BE2C (cell line): ENCODE measurements at regions not wholly inside any gene's neighbourhood (a gene's known extent, or its start where the extent isn't known, plus 50 kb on each side); places are given as distances from the start of the nearest gene placed in this dataset.
"Not testable (repeated sequence)": the region's sequence is repeated elsewhere in the genome, so short reads cannot be mapped to it uniquely, and the experiment has no call there.

Source experiments
- DNase-seq: peaks from one replicate; pipeline ENCODE4 v3.0.0-alpha.2; 2020
- H3K27me3 ChIP-seq: fragments of 250-450 bp; sonication (Bioruptor Pico); 2 replicates; pipeline ENCODE4 v1.5.1; 2020; ENCODE audit warnings: mild to moderate bottlenecking
- H3K36me3 ChIP-seq: fragments of 250-450 bp; sonication (Bioruptor Pico); 2 replicates; pipeline ENCODE4 v1.5.1; 2020; ENCODE audit warnings: mild to moderate bottlenecking
- H3K4me1 ChIP-seq: fragments of 250-450 bp; sonication (Bioruptor Pico); 2 replicates; pipeline ENCODE4 v1.5.1; 2020
- H3K4me3 ChIP-seq: 2 replicates; pipeline ENCODE4 v1.5.1; 2011; ENCODE audit warnings: low read depth, low read length
- H3K9me3 ChIP-seq: fragments of 250-450 bp; sonication (Bioruptor Pico); 2 replicates; pipeline ENCODE4 v1.5.1; 2020
- CTCF ChIP-seq: IDR thresholded peaks from 2 replicates; pipeline ENCODE4 v1.5.1; 2012; ENCODE audit warnings: mild to moderate bottlenecking, low read depth, low read length

GRCh38 chr12:114838480-114838879, 154.5 kb upstream of the TBX3 start:
- TF ChIP-seq CTCF, result no peak

GRCh38 chr12:114836609-114837008, 152.6 kb upstream of the TBX3 start:
- TF ChIP-seq CTCF, result no peak
- no peaks in the 10 kb centered on the region for H3K9me3 ChIP-seq
- DNase-seq, result no peak
- no peaks in the 10 kb centered on the region for H3K27me3 ChIP-seq
- H3K4me3 ChIP-seq, result no peak overlapping the region
- no peaks in the 10 kb centered on the region for H3K36me3 ChIP-seq
- H3K4me1 ChIP-seq, result no peaks in the 10 kb centered on the region

More at GRCh38 chr12:114838480-114838879, 154.5 kb upstream of the TBX3 start:
- DNase-seq, result no peak
- H3K4me1 ChIP-seq, result no peaks in the 10 kb centered on the region
- H3K4me3 ChIP-seq, result no peak overlapping the region
- no peaks in the 10 kb centered on the region for H3K36me3 ChIP-seq
- no peaks in the 10 kb centered on the region for H3K27me3 ChIP-seq
- H3K9me3 ChIP-seq, result no peaks in the 10 kb centered on the region

GRCh38 chr12:114835031-114835430, 151.1 kb upstream of the TBX3 start:
- no peaks in the 10 kb centered on the region for H3K4me1 ChIP-seq
- no peak for DNase-seq

GRCh38 chr12:114834621-114835020, 150.6 kb upstream of the TBX3 start:
- Histone ChIP-seq H3K36me3 (no peaks in the 10 kb centered on the region), H3K9me3 (no peaks in the 10 kb centered on the region), H3K4me1 (no peaks in the 10 kb centered on the region), H3K4me3 (no peak overlapping the region), H3K27me3 (no peaks in the 10 kb centered on the region)
- no peak for DNase-seq
- TF ChIP-seq CTCF, result no peak

More at GRCh38 chr12:114835031-114835430, 151.1 kb upstream of the TBX3 start:
- Histone ChIP-seq H3K36me3 (no peaks in the 10 kb centered on the region), H3K4me3 (no peak overlapping the region), H3K27me3 (no peaks in the 10 kb centered on the region), H3K9me3 (no peaks in the 10 kb centered on the region)
- TF ChIP-seq CTCF, result no peak

GRCh38 chr12:114829833-114830232, 145.9 kb upstream of the TBX3 start:
- no peaks in the 10 kb centered on the region for H3K36me3 ChIP-seq
- H3K27me3 ChIP-seq, result no peaks in the 10 kb centered on the region
- H3K4me3 ChIP-seq, result no peak overlapping the region
- DNase-seq, result no peak
- TF ChIP-seq CTCF, result no peak
- no peaks in the 10 kb centered on the region for H3K4me1 ChIP-seq
- no peaks in the 10 kb centered on the region for H3K9me3 ChIP-seq

GRCh38 chr12:114829244-114829643, 145.3 kb upstream of the TBX3 start:
- H3K4me1 ChIP-seq, H3K27me3 ChIP-seq, H3K36me3 ChIP-seq, H3K4me3 ChIP-seq, DNase-seq, H3K9me3 ChIP-seq: not testable (repeated sequence)

GRCh38 chr12:114827461-114827860, 143.5 kb upstream of the TBX3 start:
- no peaks in the 10 kb centered on the region for H3K36me3 ChIP-seq
- H3K4me3 ChIP-seq, result no peak overlapping the region
- no peaks in the 10 kb centered on the region for H3K27me3 ChIP-seq
- TF ChIP-seq CTCF, result no peak
- H3K4me1 ChIP-seq, result no peaks in the 10 kb centered on the region
- no peak for DNase-seq
- H3K9me3 ChIP-seq, result no peaks in the 10 kb centered on the region
